Tibial nerve (tissue), 3 donors: ENCODE measurements at regions not wholly inside any gene's neighbourhood (a gene's known extent, or its start where the extent isn't known, plus 50 kb on each side); places are given as distances from the start of the nearest gene placed in this dataset.
"Not testable (repeated sequence)": the region's sequence is repeated elsewhere in the genome, so short reads cannot be mapped to it uniquely, and the experiment has no call there.

ENCODE experiments used
- CTCF ChIP-seq, 5 experiments: fragments of 200-600 bp in 3 of 5; fragments of 450-650 bp in 2 of 5; sonication (generic) in 3 of 5; IDR thresholded peaks; one replicate each; pipeline ENCODE4 v1.5.1; 2016 to 2019; ENCODE audit warnings: antibody characterized with exemption in 5 of 5, mild to moderate bottlenecking in 3 of 5, moderate library complexity in 2 of 5
- POLR2A ChIP-seq, 2 donors: fragments of 450-650 bp; IDR thresholded peaks; one replicate each; pipeline ENCODE4 v1.6.1; 2017; ENCODE audit warnings: antibody characterized with exemption in 2 of 2, mild to moderate bottlenecking in 2 of 2, moderate library complexity in 2 of 2

GRCh38 chr11:134982432-134982831 is 570.4 kb upstream of the B3GAT1 start:
- not testable (repeated sequence) for TF ChIP-seq CTCF, POLR2A (IDR thresholded peaks at IDR 0.05)
